ENCODE measurements at regions not wholly inside any gene's neighbourhood (a gene's known extent, or its start where the extent isn't known, plus 50 kb on each side); places are given as distances from the start of the nearest gene placed in this dataset.
"Not testable (repeated sequence)": the region's sequence is repeated elsewhere in the genome, so short reads cannot be mapped to it uniquely, and the experiment has no call there.

- DNase-seq (ENCODE audit: low spot score) (no peak), ATAC-seq (no peak)
- Mint-ChIP-seq H3K36me3 (ENCODE audit: low read depth) (no peaks in the 10 kb centered on the region; the same call in 2 of the 3 replicates), H3K9me3 (peaks cover 4% of the 10 kb centered on the region), H3K4me1 (no peaks in the 10 kb centered on the region), H3K27me3 (ENCODE audit: insufficient read depth, low read depth, poor library complexity) (peaks cover 6% of the 10 kb centered on the region), H3K27ac (no peak overlapping the region), H3K4me3 (no peak overlapping the region)
- Histone ChIP-seq H3F3A (replicated peaks; ENCODE audit: low read depth) (no peaks in the 10 kb centered on the region), H3K9me2 (ENCODE audit: insufficient read depth) (no peaks in the 10 kb centered on the region), H4K20me1 (replicated peaks; ENCODE audit: insufficient read depth) (no peaks in the 10 kb centered on the region), H3K27ac (ENCODE audit: low read depth) (no peak overlapping the region), H3K4me1 (ENCODE audit: insufficient read depth) (no peaks in the 10 kb centered on the region), H3K79me2 (replicated peaks; ENCODE audit: insufficient read depth) (no peaks in the 10 kb centered on the region), H3K4me3 (no peak overlapping the region), H3K36me3 (ENCODE audit: insufficient read depth) (no peaks in the 10 kb centered on the region), H2AFZ (no peak overlapping the region), H3K27me3 (ENCODE audit: insufficient read depth) (no peaks in the 10 kb centered on the region), H3K4me2 (no peak overlapping the region)
- TF ChIP-seq ZNF114 (CRISPR knock-in tag; IDR thresholded peaks at IDR 0.05), result no peak
- TF ChIP-seq ETS1 (IDR thresholded peaks at IDR 0.05), result no peak
- TF ChIP-seq EZH2phosphoT487 (IDR thresholded peaks at IDR 0.05; ENCODE audit: unreplicated experiment), result no peak
- TF ChIP-seq POLR2AphosphoS5 (IDR thresholded peaks at IDR 0.05; ENCODE audit: low read depth), result no peak
- TF ChIP-seq ZNF331 (CRISPR knock-in tag; IDR thresholded peaks at IDR 0.05; ENCODE audit: low read depth), result no peak
- TF ChIP-seq STAT1 (IDR thresholded peaks at IDR 0.05; ENCODE audit: unreplicated experiment), result no peak
- no peak for TF ChIP-seq NANOG (IDR thresholded peaks at IDR 0.05; ENCODE audit: borderline replicate concordance)
These were observed 70.8 kb upstream of the ALDH3B2 start for GRCh38 chr11:67745181-67745726.

GRCh38 chr11:67744231-67744630 lies 69.8 kb upstream of the ALDH3B2 start:
- not testable (repeated sequence) for ATAC-seq; H3K27ac Mint-ChIP-seq; H3K27me3 Mint-ChIP-seq (ENCODE audit: insufficient read depth, low read depth, poor library complexity); H3K79me2 ChIP-seq (replicated peaks; ENCODE audit: insufficient read depth); H3K27ac ChIP-seq (ENCODE audit: low read depth); H3K9me2 ChIP-seq (ENCODE audit: insufficient read depth); H3K9me3 Mint-ChIP-seq; H3K4me2 ChIP-seq; H3K27me3 ChIP-seq (ENCODE audit: insufficient read depth); DNase-seq (ENCODE audit: low spot score); H4K20me1 ChIP-seq (replicated peaks; ENCODE audit: insufficient read depth); H3F3A ChIP-seq (replicated peaks; ENCODE audit: low read depth); H3K36me3 ChIP-seq (ENCODE audit: insufficient read depth); H3K4me3 ChIP-seq; H3K36me3 Mint-ChIP-seq (ENCODE audit: low read depth); H3K4me1 ChIP-seq (ENCODE audit: insufficient read depth); H3K4me1 Mint-ChIP-seq; H3K4me3 Mint-ChIP-seq; H2AFZ ChIP-seq

GRCh38 chr11:67738231-67738630 lies 63.8 kb upstream of the ALDH3B2 start:
- not testable (repeated sequence) for ATAC-seq; H3K4me1 ChIP-seq (ENCODE audit: insufficient read depth); H3K9me2 ChIP-seq (ENCODE audit: insufficient read depth); H3K27ac ChIP-seq (ENCODE audit: low read depth); H3K79me2 ChIP-seq (replicated peaks; ENCODE audit: insufficient read depth); H3F3A ChIP-seq (replicated peaks; ENCODE audit: low read depth); H3K27me3 ChIP-seq (ENCODE audit: insufficient read depth); H3K36me3 ChIP-seq (ENCODE audit: insufficient read depth); H3K4me3 ChIP-seq; H3K27me3 Mint-ChIP-seq (ENCODE audit: insufficient read depth, low read depth, poor library complexity); H3K9me3 Mint-ChIP-seq; DNase-seq (ENCODE audit: low spot score); H3K27ac Mint-ChIP-seq; H3K4me1 Mint-ChIP-seq; H4K20me1 ChIP-seq (replicated peaks; ENCODE audit: insufficient read depth); H3K4me2 ChIP-seq; H3K4me3 Mint-ChIP-seq; H2AFZ ChIP-seq; H3K36me3 Mint-ChIP-seq (ENCODE audit: low read depth)

GRCh38 chr11:67737562-67738080 lies 63.2 kb upstream of the ALDH3B2 start:
- not testable (repeated sequence) for ATAC-seq; H3K9me3 Mint-ChIP-seq; H3K27ac Mint-ChIP-seq; H3K4me1 Mint-ChIP-seq; H3F3A ChIP-seq (replicated peaks; ENCODE audit: low read depth); H3K4me2 ChIP-seq; DNase-seq (ENCODE audit: low spot score); H4K20me1 ChIP-seq (replicated peaks; ENCODE audit: insufficient read depth); H3K36me3 Mint-ChIP-seq (ENCODE audit: low read depth); H3K4me1 ChIP-seq (ENCODE audit: insufficient read depth); H2AFZ ChIP-seq; H3K4me3 ChIP-seq; H3K27me3 Mint-ChIP-seq (ENCODE audit: insufficient read depth, low read depth, poor library complexity); H3K27me3 ChIP-seq (ENCODE audit: insufficient read depth); H3K4me3 Mint-ChIP-seq; H3K36me3 ChIP-seq (ENCODE audit: insufficient read depth); H3K79me2 ChIP-seq (replicated peaks; ENCODE audit: insufficient read depth); H3K27ac ChIP-seq (ENCODE audit: low read depth); H3K9me2 ChIP-seq (ENCODE audit: insufficient read depth)

Measured in GM23338 (cell line).